HEK293 (cell line): ENCODE measurements at regions not wholly inside any gene's neighbourhood (a gene's known extent, or its start where the extent isn't known, plus 50 kb on each side); places are given as distances from the start of the nearest gene placed in this dataset.

Experiments
- KLF17 ChIP-seq: fragments of 450-650 bp; formaldehyde crosslinking; IDR thresholded peaks from 2 replicates; pipeline ENCODE4 v1.5.1; 2016; ENCODE audit warnings: missing biosample characterization, missing genetic modification characterization
- MYNN ChIP-seq: fragments of 450-650 bp; formaldehyde crosslinking; IDR thresholded peaks from 2 replicates; pipeline ENCODE4 v1.5.1; 2016; ENCODE audit warnings: missing biosample characterization, missing genetic modification characterization, borderline replicate concordance
- MZF1 ChIP-seq: fragments of 450-650 bp; formaldehyde crosslinking; IDR thresholded peaks from 2 replicates; pipeline ENCODE4 v1.5.1; 2017; ENCODE audit warnings: missing biosample characterization, missing genetic modification characterization, borderline replicate concordance
- RBAK ChIP-seq: fragments of 450-650 bp; formaldehyde crosslinking; IDR thresholded peaks from 2 replicates; pipeline ENCODE4 v1.5.1; 2016; ENCODE audit warnings: missing biosample characterization, missing genetic modification characterization
- REST ChIP-seq: fragments of 450-650 bp; formaldehyde crosslinking; IDR thresholded peaks from 2 replicates; pipeline ENCODE4 v1.5.1; 2016; ENCODE audit warnings: missing biosample characterization, missing genetic modification characterization
- TCF7L2 ChIP-seq: IDR thresholded peaks from 2 replicates; pipeline ENCODE4 v1.6.1; 2011; ENCODE audit warnings: low read depth, mild to moderate bottlenecking, inconsistent platforms, low read length, moderate library complexity, borderline replicate concordance
- ZNF19 ChIP-seq: fragments of 450-650 bp; formaldehyde crosslinking; IDR thresholded peaks from 2 replicates; pipeline ENCODE4; 2016; ENCODE audit warnings: missing biosample characterization, missing genetic modification characterization, low read depth
- ZNF274 ChIP-seq, 2 experiments: fragments of 200-500 bp in 1 of 2; fragments of 450-650 bp in 1 of 2; sonication (Bioruptor generic) in 1 of 2; formaldehyde crosslinking in 1 of 2; IDR thresholded peaks; 2 replicates each; pipeline versions ENCODE4 v1.5.1 to v1.6.1; 2014 to 2016; ENCODE audit warnings: borderline replicate concordance in 1 of 2, inconsistent platforms in 1 of 2, low read length in 1 of 2, missing biosample characterization in 1 of 2, missing genetic modification characterization in 1 of 2
- ZNF324 ChIP-seq: fragments of 450-650 bp; formaldehyde crosslinking; IDR thresholded peaks from 2 replicates; pipeline ENCODE4 v1.5.1; 2016; ENCODE audit warnings: missing biosample characterization, missing genetic modification characterization
- ZNF768 ChIP-seq: fragments of 450-650 bp; formaldehyde crosslinking; IDR thresholded peaks from 2 replicates; pipeline ENCODE4 v1.5.1; 2018; ENCODE audit warnings: missing biosample characterization, mild to moderate bottlenecking, missing genetic modification characterization
- TF ChIP-seq, protein P1 (sequence below): fragments of 450-650 bp; formaldehyde crosslinking; IDR thresholded peaks from 2 replicates; pipeline ENCODE4 v1.5.1; 2016; ENCODE audit warnings: missing biosample characterization, missing genetic modification characterization

- TF ChIP-seq, protein P1, sequence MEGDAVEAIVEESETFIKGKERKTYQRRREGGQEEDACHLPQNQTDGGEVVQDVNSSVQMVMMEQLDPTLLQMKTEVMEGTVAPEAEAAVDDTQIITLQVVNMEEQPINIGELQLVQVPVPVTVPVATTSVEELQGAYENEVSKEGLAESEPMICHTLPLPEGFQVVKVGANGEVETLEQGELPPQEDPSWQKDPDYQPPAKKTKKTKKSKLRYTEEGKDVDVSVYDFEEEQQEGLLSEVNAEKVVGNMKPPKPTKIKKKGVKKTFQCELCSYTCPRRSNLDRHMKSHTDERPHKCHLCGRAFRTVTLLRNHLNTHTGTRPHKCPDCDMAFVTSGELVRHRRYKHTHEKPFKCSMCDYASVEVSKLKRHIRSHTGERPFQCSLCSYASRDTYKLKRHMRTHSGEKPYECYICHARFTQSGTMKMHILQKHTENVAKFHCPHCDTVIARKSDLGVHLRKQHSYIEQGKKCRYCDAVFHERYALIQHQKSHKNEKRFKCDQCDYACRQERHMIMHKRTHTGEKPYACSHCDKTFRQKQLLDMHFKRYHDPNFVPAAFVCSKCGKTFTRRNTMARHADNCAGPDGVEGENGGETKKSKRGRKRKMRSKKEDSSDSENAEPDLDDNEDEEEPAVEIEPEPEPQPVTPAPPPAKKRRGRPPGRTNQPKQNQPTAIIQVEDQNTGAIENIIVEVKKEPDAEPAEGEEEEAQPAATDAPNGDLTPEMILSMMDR (tag by site-specific recombination): no peak
- TF ChIP-seq MZF1 (tag by site-specific recombination): no peak
- TF ChIP-seq REST (tag by site-specific recombination): no peak
- no peak for TF ChIP-seq MYNN (tag by site-specific recombination)
- no peak for TF ChIP-seq KLF17
- TF ChIP-seq ZNF274 (IDR thresholded peaks at IDR 0.05; ENCODE audit: low read length): no peak
- TF ChIP-seq ZNF274 (tag by site-specific recombination; IDR thresholded peaks at IDR 0.05; ENCODE audit: borderline replicate concordance): no peak
- no peak for TF ChIP-seq ZNF19 (tag by site-specific recombination)
- TF ChIP-seq RBAK: no peak
- no peak for TF ChIP-seq TCF7L2
- TF ChIP-seq ZNF324 (tag by site-specific recombination): no peak
- no peak for TF ChIP-seq ZNF768
Measured at GRCh38 chr18:78072375-78072774, 822.7 kb downstream of the GALR1 start.
